Central memory CD8-positive, alpha-beta T cell (primary cell): ENCODE measurements at regions not wholly inside any gene's neighbourhood (a gene's known extent, or its start where the extent isn't known, plus 50 kb on each side); places are given as distances from the start of the nearest gene placed in this dataset.

Source experiments
- ATAC-seq: fragments of 150-1000 bp; cut with Tn5 transposase; replicated peaks from 2 replicates; pipeline ENCODE4 v1.10.0; 2022; ENCODE audit warnings: mild to moderate bottlenecking, moderate FRiP score, moderate number of reproducible peaks; ENCODE audit not compliant: poor library complexity, severe bottlenecking; ENCODE audit errors: extremely low read depth
- DNase-seq, 2 donors: peaks; one replicate each; pipeline ENCODE4 v3.0.0; 2021; ENCODE audit warnings: low spot score in 2 of 2
- H3K27ac Mint-ChIP-seq: one replicate; pipeline ENCODE4 v1.8.0; 2022; ENCODE audit warnings: low read depth, mild to moderate bottlenecking, moderate library complexity, mixed read lengths
- H3K27me3 Mint-ChIP-seq: one replicate; pipeline ENCODE4 v1.8.0; 2022; ENCODE audit warnings: mixed read lengths
- H3K36me3 Mint-ChIP-seq: one replicate; pipeline ENCODE4 v1.8.0; 2022; ENCODE audit warnings: mild to moderate bottlenecking, moderate library complexity, mixed read lengths; ENCODE audit not compliant: insufficient read depth
- H3K4me1 Mint-ChIP-seq: one replicate; pipeline ENCODE4 v1.8.0; 2022; ENCODE audit warnings: mixed read lengths
- H3K4me3 Mint-ChIP-seq: one replicate; pipeline ENCODE4 v1.8.0; 2022; ENCODE audit warnings: mild to moderate bottlenecking, moderate library complexity, mixed read lengths
- H3K9me3 Mint-ChIP-seq: one replicate; pipeline ENCODE4 v1.8.0; 2022; ENCODE audit warnings: mixed read lengths

- H3K27me3 Mint-ChIP-seq = no peaks in the 10 kb centered on the region
- DNase-seq = no peak
- no peak overlapping the region for H3K27ac Mint-ChIP-seq
- no peaks in the 10 kb centered on the region for H3K4me1 Mint-ChIP-seq
- H3K4me3 Mint-ChIP-seq = no peak overlapping the region
- no peaks in the 10 kb centered on the region for H3K36me3 Mint-ChIP-seq
- peaks cover 6% of the 10 kb centered on the region for H3K9me3 Mint-ChIP-seq
- ATAC-seq = no peak
Observed at GRCh38 chr5:2696156-2696807, 55.2 kb downstream of the IRX2 start.

- no peak for DNase-seq
- Mint-ChIP-seq H3K4me1 (no peaks in the 10 kb centered on the region), H3K9me3 (peaks cover 6% of the 10 kb centered on the region), H3K27ac (no peak overlapping the region), H3K4me3 (no peak overlapping the region), H3K36me3 (no peaks in the 10 kb centered on the region), H3K27me3 (no peaks in the 10 kb centered on the region)
- ATAC-seq = no peak
Observed at GRCh38 chr5:2695200-2695891, 56.1 kb downstream of the IRX2 start.

- Mint-ChIP-seq H3K9me3 (peaks cover 14% of the 10 kb centered on the region), H3K27ac (no peak overlapping the region), H3K4me1 (no peaks in the 10 kb centered on the region)
Observed at GRCh38 chr5:2691530-2691929, 59.9 kb downstream of the IRX2 start.

GRCh38 chr5:2690293-2690692 is 61.2 kb downstream of the IRX2 start:
- H3K4me1 Mint-ChIP-seq = no peaks in the 10 kb centered on the region
- peaks cover 14% of the 10 kb centered on the region for H3K9me3 Mint-ChIP-seq
- DNase-seq (no peak), ATAC-seq (no peak)
- no peaks in the 10 kb centered on the region for H3K27me3 Mint-ChIP-seq
- H3K27ac Mint-ChIP-seq = no peak overlapping the region
- no peaks in the 10 kb centered on the region for H3K36me3 Mint-ChIP-seq
- H3K4me3 Mint-ChIP-seq = no peak overlapping the region

More at GRCh38 chr5:2691530-2691929, 59.9 kb downstream of the IRX2 start:
- Mint-ChIP-seq H3K4me3 (no peak overlapping the region), H3K27me3 (no peaks in the 10 kb centered on the region), H3K36me3 (no peaks in the 10 kb centered on the region)
- ATAC-seq (no peak), DNase-seq (no peak)

GRCh38 chr5:2688586-2688985 is 62.9 kb downstream of the IRX2 start:
- Mint-ChIP-seq H3K36me3 (no peaks in the 10 kb centered on the region), H3K9me3 (peaks cover 8% of the 10 kb centered on the region), H3K4me3 (no peak overlapping the region), H3K27ac (no peak overlapping the region), H3K27me3 (no peaks in the 10 kb centered on the region), H3K4me1 (no peaks in the 10 kb centered on the region)
- ATAC-seq = no peak
- no peak for DNase-seq

GRCh38 chr5:2687746-2688145 is 63.7 kb downstream of the IRX2 start:
- no peaks in the 10 kb centered on the region for H3K4me1 Mint-ChIP-seq
- H3K27ac Mint-ChIP-seq = no peak overlapping the region
- H3K4me3 Mint-ChIP-seq = no peak overlapping the region
- H3K36me3 Mint-ChIP-seq = no peaks in the 10 kb centered on the region
- ATAC-seq = no peak
- no peak for DNase-seq
- no peaks in the 10 kb centered on the region for H3K27me3 Mint-ChIP-seq
- H3K9me3 Mint-ChIP-seq = peaks cover 8% of the 10 kb centered on the region

- Mint-ChIP-seq H3K27ac (no peak overlapping the region), H3K36me3 (no peaks in the 10 kb centered on the region), H3K9me3 (peaks cover 8% of the 10 kb centered on the region), H3K27me3 (no peaks in the 10 kb centered on the region), H3K4me1 (no peaks in the 10 kb centered on the region), H3K4me3 (no peak overlapping the region)
- ATAC-seq (no peak), DNase-seq (no peak)
Observed at GRCh38 chr5:2686321-2687124, 65.0 kb downstream of the IRX2 start.

GRCh38 chr5:2685651-2686272 is 65.7 kb downstream of the IRX2 start:
- no peaks in the 10 kb centered on the region for H3K4me1 Mint-ChIP-seq
- DNase-seq = no peak
- no peaks in the 10 kb centered on the region for H3K27me3 Mint-ChIP-seq
- H3K9me3 Mint-ChIP-seq = peaks cover 8% of the 10 kb centered on the region
- no peak for ATAC-seq
- H3K4me3 Mint-ChIP-seq = no peak overlapping the region
- no peak overlapping the region for H3K27ac Mint-ChIP-seq
- H3K36me3 Mint-ChIP-seq = no peaks in the 10 kb centered on the region

GRCh38 chr5:2684606-2685005 is 66.9 kb downstream of the IRX2 start:
- Mint-ChIP-seq H3K9me3 (peaks cover 8% of the 10 kb centered on the region), H3K27ac (no peak overlapping the region), H3K4me3 (no peak overlapping the region), H3K4me1 (no peaks in the 10 kb centered on the region), H3K36me3 (no peaks in the 10 kb centered on the region), H3K27me3 (no peaks in the 10 kb centered on the region)
- ATAC-seq (no peak), DNase-seq (no peak)

GRCh38 chr5:2683720-2684119 is 67.8 kb downstream of the IRX2 start:
- Mint-ChIP-seq H3K9me3 (peaks cover 8% of the 10 kb centered on the region), H3K27me3 (no peaks in the 10 kb centered on the region), H3K27ac (no peak overlapping the region), H3K36me3 (no peaks in the 10 kb centered on the region), H3K4me1 (no peaks in the 10 kb centered on the region), H3K4me3 (no peak overlapping the region)
- DNase-seq (no peak), ATAC-seq (no peak)

GRCh38 chr5:2681476-2681875 is 70.0 kb downstream of the IRX2 start:
- no peak for ATAC-seq
- no peaks in the 10 kb centered on the region for H3K27me3 Mint-ChIP-seq
- no peak overlapping the region for H3K27ac Mint-ChIP-seq

GRCh38 chr5:2680979-2681378 is 70.5 kb downstream of the IRX2 start:
- ATAC-seq = no peak
- H3K27me3 Mint-ChIP-seq = no peaks in the 10 kb centered on the region
- no peak overlapping the region for H3K4me3 Mint-ChIP-seq
- DNase-seq = no peak
- peaks cover 5% of the 10 kb centered on the region for H3K9me3 Mint-ChIP-seq
- H3K4me1 Mint-ChIP-seq = no peaks in the 10 kb centered on the region
- no peak overlapping the region for H3K27ac Mint-ChIP-seq
- H3K36me3 Mint-ChIP-seq = no peaks in the 10 kb centered on the region

More at GRCh38 chr5:2681476-2681875, 70.0 kb downstream of the IRX2 start:
- peaks cover 2% of the 10 kb centered on the region for H3K9me3 Mint-ChIP-seq
- no peaks in the 10 kb centered on the region for H3K4me1 Mint-ChIP-seq
- H3K4me3 Mint-ChIP-seq = no peak overlapping the region
- DNase-seq = no peak
- H3K36me3 Mint-ChIP-seq = no peaks in the 10 kb centered on the region
